GM20000 (cell line): ENCODE measurements at regions not wholly inside any gene's neighbourhood (a gene's known extent, or its start where the extent isn't known, plus 50 kb on each side); places are given as distances from the start of the nearest gene placed in this dataset.

ENCODE experiments used
- DNase-seq: peaks from one replicate; pipeline ENCODE4 v3.0.0; 2012; ENCODE audit warnings: low spot score
- CTCF ChIP-seq: IDR thresholded peaks from 2 replicates; pipeline ENCODE4 v1.5.1; 2012; ENCODE audit warnings: mild to moderate bottlenecking, control low read depth; ENCODE audit errors: extremely low read depth, missing control alignments

- peak; percentile 18 for DNase-seq
- no peak for TF ChIP-seq CTCF
Measured at GRCh38 chr10:22765660-22766547, 51.5 kb upstream of the PIP4K2A start.

GRCh38 chr10:22764639-22765038 lies 50.3 kb upstream of the PIP4K2A start:
- DNase-seq, result no peak

More at GRCh38 chr10:22764639-22765038, 50.3 kb upstream of the PIP4K2A start:
- no peak for TF ChIP-seq CTCF
